A172 (cell line): ENCODE measurements at regions not wholly inside any gene's neighbourhood (a gene's known extent, or its start where the extent isn't known, plus 50 kb on each side); places are given as distances from the start of the nearest gene placed in this dataset.
A peak's percentile ranks its signal among the peaks of the same experiment; 100 is the strongest.
"Not testable (repeated sequence)": the region's sequence is repeated elsewhere in the genome, so short reads cannot be mapped to it uniquely, and the experiment has no call there.

Experiments used
- DNase-seq: peaks from one replicate; pipeline ENCODE4 v3.0.0-alpha.2; 2015; ENCODE audit warnings: low spot score

- no peak for DNase-seq
These were observed 72.6 kb upstream of the TARDBP start for GRCh38 chr1:10939654-10940450.

- no peak for DNase-seq
These were observed 72.0 kb upstream of the TARDBP start for GRCh38 chr1:10940451-10940804.

DNA sequence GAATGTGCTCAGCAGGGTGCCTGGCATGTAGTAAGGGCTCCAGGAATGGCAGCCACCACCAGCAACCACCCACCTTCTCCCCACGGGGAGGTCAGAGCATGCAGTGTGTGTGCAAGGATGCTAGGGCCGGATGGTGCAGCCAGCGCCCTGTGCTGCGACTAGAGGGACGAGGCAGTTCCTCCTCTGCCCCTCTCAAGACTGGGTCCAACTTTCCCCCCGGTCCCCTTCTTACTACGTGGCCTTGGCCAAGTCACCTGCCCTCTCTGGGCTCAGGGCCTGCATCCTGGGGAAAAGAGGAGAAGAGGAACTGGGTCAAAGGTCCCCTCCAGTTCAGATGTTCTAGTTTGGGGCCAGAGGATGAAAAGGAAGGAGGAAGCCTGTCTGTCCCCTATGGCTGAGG lies 71.6 kb upstream of the TARDBP start:
- DNase-seq, result no peak

- DNase-seq, result peak; percentile 14
These were observed 70.4 kb upstream of the TARDBP start for GRCh38 chr1:10941891-10942541.

- no peak for DNase-seq
These were observed 69.9 kb upstream of the TARDBP start for GRCh38 chr1:10942542-10942912.

DNA sequence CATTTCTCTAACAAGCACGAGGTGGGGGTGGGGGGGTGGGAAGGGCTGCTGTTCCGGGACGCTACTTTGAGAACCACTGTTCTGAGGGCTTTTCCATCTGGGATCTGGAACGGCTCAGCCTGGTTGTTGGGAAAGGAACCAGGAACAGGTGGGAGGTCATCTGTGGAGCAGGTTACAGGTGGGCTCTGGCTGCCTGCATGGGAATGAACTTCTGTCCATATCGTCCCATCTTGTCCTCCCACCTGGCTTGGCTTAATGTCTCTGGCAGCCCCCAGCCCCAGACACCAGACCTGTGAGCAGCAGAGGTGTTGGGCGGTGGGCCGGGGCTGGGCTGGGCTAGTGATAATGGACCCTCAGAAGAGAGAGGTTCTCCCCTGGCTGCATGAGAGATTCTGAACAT lies 69.4 kb upstream of the TARDBP start:
- DNase-seq, result no peak

GRCh38 chr1:10943991-10944730 lies 68.3 kb upstream of the TARDBP start:
- DNase-seq, result peak; percentile 7

GRCh38 chr1:10945991-10946509 lies 66.4 kb upstream of the TARDBP start:
- no peak for DNase-seq

- no peak for DNase-seq
These were observed 65.3 kb upstream of the TARDBP start for GRCh38 chr1:10947181-10947580.

DNA sequence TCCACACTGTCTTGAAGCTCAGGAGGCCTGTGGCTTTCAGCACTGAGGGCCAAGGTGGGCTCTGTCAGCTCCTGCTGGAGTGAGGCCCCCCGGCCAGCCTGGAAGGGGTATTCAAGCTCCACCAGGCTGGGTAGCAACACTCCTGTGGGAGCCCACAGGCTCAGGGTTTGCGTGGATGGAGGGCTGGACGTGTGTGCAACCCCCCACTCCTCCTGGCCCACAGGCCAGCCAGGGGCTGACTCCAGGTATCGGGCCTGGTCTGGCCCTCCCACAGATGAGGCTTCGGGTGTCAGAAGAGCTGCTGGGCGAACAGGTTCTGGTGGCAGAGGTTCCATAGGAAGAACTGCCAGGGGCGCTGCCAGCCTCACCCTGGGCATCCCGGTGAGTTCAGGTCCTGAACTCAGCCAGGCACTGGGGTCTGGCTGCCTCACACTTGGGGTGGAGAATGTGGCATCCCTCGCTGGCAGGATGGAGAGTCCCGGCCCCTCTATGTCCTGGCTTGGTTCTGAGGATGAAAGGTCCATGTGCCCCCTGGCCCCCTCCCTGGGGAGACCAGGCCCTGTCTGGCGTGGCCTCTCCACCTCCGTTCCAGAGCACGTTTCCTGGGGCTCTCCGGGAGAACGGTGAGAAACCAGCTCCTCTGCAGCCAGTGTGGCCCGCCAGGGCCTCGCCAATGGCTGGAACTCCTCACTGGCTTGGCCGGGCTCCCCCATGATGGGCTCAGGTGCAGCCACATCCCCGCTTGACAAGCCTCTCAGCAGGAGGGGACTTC lies 64.6 kb upstream of the TARDBP start:
- DNase-seq, result no peak

DNA sequence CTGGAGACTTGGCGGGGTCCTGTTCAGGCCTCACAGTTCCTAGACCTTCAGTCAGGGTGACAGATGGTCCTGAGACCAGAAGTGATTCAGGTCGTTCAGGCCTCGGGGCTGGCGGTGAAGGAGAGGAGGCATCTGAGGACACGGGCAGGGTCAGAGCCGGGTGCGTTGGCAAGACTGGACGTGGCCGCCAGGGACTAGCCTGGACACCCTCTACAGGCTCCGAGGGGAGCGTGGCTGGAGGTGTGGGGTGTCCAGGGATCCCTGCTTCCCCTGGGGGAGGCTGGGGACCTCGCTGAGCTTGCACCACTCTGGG lies 64.0 kb upstream of the TARDBP start:
- no peak for DNase-seq

- no peak for DNase-seq
These were observed 61.9 kb upstream of the TARDBP start for GRCh38 chr1:10950316-10951172.

GRCh38 chr1:10951298-10951697 lies 61.2 kb upstream of the TARDBP start:
- not testable (repeated sequence) for DNase-seq

- DNase-seq, result no peak
These were observed 60.5 kb upstream of the TARDBP start for GRCh38 chr1:10951961-10952360.

DNA sequence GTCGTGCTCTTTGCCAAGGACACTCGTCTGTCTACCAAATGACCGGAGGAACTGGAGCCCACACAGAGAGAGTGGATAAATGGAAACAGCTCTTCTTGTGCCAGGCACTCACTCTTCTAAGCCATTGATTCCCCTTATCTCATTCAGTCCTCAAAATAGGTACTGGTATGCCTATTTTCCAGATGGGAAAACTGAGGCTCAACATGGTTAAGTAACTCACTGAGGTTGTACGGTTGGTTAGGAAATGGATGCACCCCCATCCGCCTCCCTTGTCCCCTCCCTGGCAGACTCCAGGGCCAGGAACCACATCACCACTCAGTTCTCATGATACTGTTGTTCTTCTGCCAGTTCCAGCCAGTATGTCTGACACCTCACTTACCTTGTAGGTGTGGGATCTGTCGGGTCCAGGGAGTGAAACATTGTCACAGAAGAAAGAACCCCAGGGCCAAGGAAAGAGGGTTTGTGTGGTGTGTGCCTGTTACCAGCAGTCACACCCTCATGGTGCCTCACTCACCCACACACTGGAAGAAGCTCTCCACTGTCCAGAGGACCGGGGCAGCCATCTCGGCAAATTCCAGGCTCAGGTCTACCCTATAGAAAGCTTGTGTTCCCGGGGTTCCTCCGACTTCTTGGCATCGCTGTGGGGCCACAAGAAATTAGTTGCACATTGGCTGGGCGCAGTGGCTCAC lies 58.8 kb upstream of the TARDBP start:
- no peak for DNase-seq

DNA sequence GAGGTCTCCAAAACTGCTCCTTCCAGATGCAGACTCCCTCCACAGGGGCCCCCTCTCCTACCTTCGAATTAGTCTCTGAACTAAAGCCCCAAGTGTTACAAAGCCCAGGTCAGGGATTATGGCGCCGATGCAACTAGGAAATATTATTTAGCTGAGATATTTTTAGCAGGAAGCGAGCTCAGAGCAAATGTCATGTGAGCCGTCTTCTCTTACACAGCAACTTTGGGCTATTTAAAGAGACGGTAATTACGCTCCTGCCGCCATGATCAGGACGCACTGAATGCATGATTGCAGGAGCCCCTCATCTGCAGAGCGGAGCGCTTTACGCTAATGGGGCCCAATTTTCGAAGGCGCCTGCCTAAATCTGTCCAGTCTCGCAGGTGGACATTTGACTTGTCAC lies 55.3 kb upstream of the TARDBP start:
- DNase-seq, result no peak

GRCh38 chr1:10958614-10959013 lies 53.8 kb upstream of the TARDBP start:
- no peak for DNase-seq

- DNase-seq, result peak; percentile 47
These were observed 51.8 kb upstream of the TARDBP start for GRCh38 chr1:10960411-10961299.

GRCh38 chr1:10961300-10961833 lies 51.1 kb upstream of the TARDBP start:
- no peak for DNase-seq
